Endothelial cell (in vitro differentiated cells): ENCODE measurements at regions not wholly inside any gene's neighbourhood (a gene's known extent, or its start where the extent isn't known, plus 50 kb on each side); places are given as distances from the start of the nearest gene placed in this dataset.

ENCODE experiments used
- DNase-seq: peaks from one replicate; pipeline ENCODE4 v3.0.0; 2021; ENCODE audit warnings: low spot score
- H3K27ac Mint-ChIP-seq: one replicate; pipeline ENCODE4 v1.8.0; 2021; ENCODE audit warnings: mixed read lengths, inconsistent platforms; ENCODE audit not compliant: unreplicated experiment
- H3K27me3 Mint-ChIP-seq: one replicate; pipeline ENCODE4 v1.8.0; 2021; ENCODE audit warnings: mild to moderate bottlenecking, moderate library complexity, mixed read lengths, inconsistent platforms; ENCODE audit not compliant: unreplicated experiment
- H3K36me3 Mint-ChIP-seq: one replicate; pipeline ENCODE4 v1.8.0; 2021; ENCODE audit warnings: mild to moderate bottlenecking, low read depth, mixed read lengths, inconsistent platforms; ENCODE audit not compliant: unreplicated experiment
- H3K4me1 Mint-ChIP-seq: one replicate; pipeline ENCODE4 v1.8.0; 2021; ENCODE audit warnings: mild to moderate bottlenecking, mixed read lengths, inconsistent platforms; ENCODE audit not compliant: unreplicated experiment
- H3K4me3 Mint-ChIP-seq: one replicate; pipeline ENCODE4 v1.8.0; 2021; ENCODE audit warnings: mild to moderate bottlenecking, mixed read lengths, inconsistent platforms; ENCODE audit not compliant: unreplicated experiment
- H3K9me3 Mint-ChIP-seq: one replicate; pipeline ENCODE4 v1.8.0; 2021; ENCODE audit warnings: mixed read lengths, inconsistent platforms; ENCODE audit not compliant: unreplicated experiment
- CTCF ChIP-seq: fragments of 200-600 bp; sonication (generic); IDR thresholded peaks from one replicate; pipeline ENCODE4 v1.5.0; 2021; ENCODE audit warnings: antibody characterized with exemption; ENCODE audit not compliant: unreplicated experiment

GRCh38 chr20:11807054-11808048 lies 110.3 kb upstream of the BTBD3 start:
- no peak overlapping the region for H3K4me3 Mint-ChIP-seq
- H3K4me1 Mint-ChIP-seq, result no peaks in the 10 kb centered on the region
- TF ChIP-seq CTCF, result no peak
- H3K27me3 Mint-ChIP-seq, result no peaks in the 10 kb centered on the region
- no peaks in the 10 kb centered on the region for H3K36me3 Mint-ChIP-seq
- no peaks in the 10 kb centered on the region for H3K9me3 Mint-ChIP-seq
- H3K27ac Mint-ChIP-seq, result no peak overlapping the region
- no peak for DNase-seq

- TF ChIP-seq CTCF, result no peak
- Mint-ChIP-seq H3K36me3 (no peaks in the 10 kb centered on the region), H3K27ac (no peak overlapping the region), H3K4me3 (no peak overlapping the region), H3K27me3 (peaks cover 3% of the 10 kb centered on the region), H3K4me1 (no peaks in the 10 kb centered on the region), H3K9me3 (no peaks in the 10 kb centered on the region)
- DNase-seq, result no peak
Measured at GRCh38 chr20:11808841-11809240, 108.9 kb upstream of the BTBD3 start.

GRCh38 chr20:11810311-11811083 lies 107.2 kb upstream of the BTBD3 start:
- no peak overlapping the region for H3K27ac Mint-ChIP-seq
- H3K9me3 Mint-ChIP-seq, result no peaks in the 10 kb centered on the region
- TF ChIP-seq CTCF, result no peak
- H3K4me3 Mint-ChIP-seq, result no peak overlapping the region
- no peak for DNase-seq
- peaks cover 3% of the 10 kb centered on the region for H3K27me3 Mint-ChIP-seq
- no peaks in the 10 kb centered on the region for H3K4me1 Mint-ChIP-seq
- no peaks in the 10 kb centered on the region for H3K36me3 Mint-ChIP-seq

- H3K27me3 Mint-ChIP-seq, result peaks cover 3% of the 10 kb centered on the region
- H3K4me3 Mint-ChIP-seq, result no peak overlapping the region
- no peak overlapping the region for H3K27ac Mint-ChIP-seq
- DNase-seq, result no peak
- H3K36me3 Mint-ChIP-seq, result no peaks in the 10 kb centered on the region
- H3K9me3 Mint-ChIP-seq, result no peaks in the 10 kb centered on the region
- no peaks in the 10 kb centered on the region for H3K4me1 Mint-ChIP-seq
- no peak for TF ChIP-seq CTCF
Measured at GRCh38 chr20:11813106-11813890, 104.4 kb upstream of the BTBD3 start.
